HPDE6-E6E7 (cell line): ENCODE measurements at regions not wholly inside any gene's neighbourhood (a gene's known extent, or its start where the extent isn't known, plus 50 kb on each side); places are given as distances from the start of the nearest gene placed in this dataset.
A peak's percentile ranks its signal among the peaks of the same experiment; 100 is the strongest.

Experiments used
- DNase-seq: peaks from one replicate; pipeline ENCODE4 v3.0.0; 2011; ENCODE audit warnings: missing footprints; ENCODE audit errors: extremely low spot score

- no peak for DNase-seq
Measured at GRCh38 chr2:41394541-41394940, 653.3 kb upstream of the PKDCC start.

- DNase-seq, result no peak
Measured at GRCh38 chr2:41395692-41396091, 652.1 kb upstream of the PKDCC start.

DNA sequence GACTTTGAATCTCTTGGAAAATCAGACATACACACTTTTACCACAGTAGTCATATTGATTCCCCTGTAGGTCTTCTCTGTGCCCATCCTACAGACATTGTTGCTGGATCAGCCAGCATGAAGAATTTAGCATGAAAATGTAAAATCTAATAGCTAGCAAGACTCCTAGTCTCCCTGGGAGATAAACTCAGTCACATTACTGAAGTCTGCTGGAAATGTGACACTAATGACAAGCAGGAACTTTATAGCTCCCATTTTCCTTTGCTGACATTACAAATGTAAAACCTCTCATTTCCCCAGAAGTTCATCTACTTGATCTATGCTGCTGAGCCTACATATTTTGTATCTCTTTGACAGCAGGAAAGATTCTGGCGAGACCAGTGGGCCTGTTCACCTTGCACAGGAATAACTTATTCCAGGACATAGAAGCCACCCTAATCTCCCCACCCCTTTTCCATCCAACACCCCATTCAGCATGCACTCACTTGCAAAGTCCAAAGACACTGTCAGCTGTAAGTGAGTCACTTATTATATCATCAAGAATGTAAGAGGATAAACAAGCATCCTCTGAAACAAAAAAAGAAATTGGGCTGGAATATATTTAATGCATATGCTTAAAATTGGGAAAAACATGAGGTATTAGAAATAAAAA is 648.3 kb upstream of the PKDCC start:
- DNase-seq, result no peak

- no peak for DNase-seq
Measured at GRCh38 chr2:41400088-41400665, 647.6 kb upstream of the PKDCC start.

GRCh38 chr2:41405441-41405840 is 642.4 kb upstream of the PKDCC start:
- DNase-seq, result no peak

DNA sequence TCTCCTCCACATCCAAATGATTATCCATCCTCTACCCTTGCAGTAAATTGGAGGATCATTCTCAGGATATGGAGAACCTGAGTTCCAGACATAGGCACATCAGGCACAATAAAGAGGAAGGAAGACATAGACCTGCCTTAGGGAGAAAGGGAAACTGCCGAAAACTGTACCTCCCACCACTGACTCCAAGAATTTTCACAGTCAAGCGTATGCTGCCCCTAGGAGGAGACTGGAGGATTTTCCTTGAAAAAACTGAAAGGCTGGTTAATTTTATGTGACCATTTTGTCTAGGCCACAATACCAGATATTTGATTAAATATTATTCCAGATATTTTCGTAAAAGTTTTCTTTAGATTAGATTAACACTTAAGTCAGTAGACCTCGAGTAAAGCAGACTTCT is 638.5 kb upstream of the PKDCC start:
- no peak for DNase-seq

DNA sequence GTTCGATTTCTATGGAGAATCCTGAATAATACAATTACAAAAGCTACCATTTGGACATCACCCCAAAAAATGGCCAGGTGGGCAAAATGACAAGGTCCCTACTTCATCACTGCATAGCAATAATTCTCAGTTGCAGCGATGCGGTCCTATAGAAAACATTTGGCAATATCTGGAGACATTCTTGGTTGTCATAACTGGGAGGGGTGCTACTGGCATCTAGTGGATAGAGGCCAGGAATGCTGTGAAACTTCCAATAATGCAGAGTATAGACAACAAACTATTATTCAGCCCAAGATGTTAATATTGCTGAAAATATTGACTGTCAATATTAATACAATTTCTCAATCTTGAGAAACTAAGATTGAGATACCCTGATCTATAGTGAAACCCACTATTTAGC is 637.8 kb upstream of the PKDCC start:
- DNase-seq, result no peak

GRCh38 chr2:41413813-41414485 is 633.9 kb upstream of the PKDCC start:
- DNase-seq, result no peak

DNA sequence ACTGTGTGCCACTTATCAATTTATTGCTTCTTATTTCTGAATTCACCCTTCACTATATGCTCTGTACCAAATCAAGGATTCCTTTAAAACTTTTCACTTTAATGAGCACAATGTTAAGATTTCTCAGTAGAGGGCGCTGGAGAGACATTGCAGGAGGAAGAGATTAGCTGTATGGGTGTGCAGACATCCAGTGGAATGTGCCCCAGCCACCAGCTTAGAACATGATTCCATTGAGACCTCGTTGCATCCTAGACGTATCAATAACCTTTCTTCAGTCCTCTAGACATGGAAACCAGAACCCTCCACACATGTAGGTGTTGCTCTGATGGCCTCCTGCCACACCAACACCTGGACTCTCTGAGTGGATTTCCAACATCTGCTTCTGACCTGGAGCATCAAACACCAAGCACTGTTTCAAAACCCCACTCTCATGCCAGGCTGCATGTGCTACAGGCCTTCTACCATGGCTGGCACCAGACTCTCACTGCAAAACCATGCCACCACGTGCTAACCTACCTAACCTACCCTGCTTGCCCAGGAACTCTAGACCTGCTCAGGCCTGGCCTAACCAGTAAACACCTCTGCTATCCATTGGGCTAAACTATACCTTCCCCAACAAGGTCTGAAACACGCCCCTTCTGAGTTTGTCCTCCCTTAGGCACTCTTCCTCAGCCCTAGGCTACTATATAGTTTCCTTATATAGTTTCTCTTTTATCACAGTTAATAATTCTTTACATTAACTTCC is 633.2 kb upstream of the PKDCC start:
- DNase-seq, result peak; percentile 6

DNA sequence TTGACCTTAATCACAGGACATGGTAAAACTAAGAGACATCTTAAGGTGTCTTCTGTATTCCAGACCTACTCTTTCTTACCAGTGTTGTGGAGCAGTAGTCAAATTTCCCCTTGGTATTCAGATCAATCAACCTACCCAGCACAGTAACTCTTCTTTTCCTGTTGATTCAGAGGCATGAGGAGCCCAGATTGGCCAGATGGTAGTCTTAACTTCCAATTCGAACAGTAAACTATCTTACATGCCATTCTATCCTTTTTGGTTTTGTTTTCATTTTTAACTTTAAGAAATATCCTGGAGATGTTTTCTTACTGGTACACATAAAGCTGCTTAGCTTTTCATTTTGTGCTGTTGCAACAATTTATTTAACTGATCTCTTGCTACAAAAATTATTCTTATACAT is 630.3 kb upstream of the PKDCC start:
- DNase-seq, result no peak

- no peak for DNase-seq
Measured at GRCh38 chr2:41420219-41420618, 627.6 kb upstream of the PKDCC start.

- DNase-seq, result no peak
Measured at GRCh38 chr2:41420872-41421271, 626.9 kb upstream of the PKDCC start.

- DNase-seq, result no peak
Measured at GRCh38 chr2:41431756-41432155, 616.1 kb upstream of the PKDCC start.

- DNase-seq, result no peak
Measured at GRCh38 chr2:41432459-41432858, 615.4 kb upstream of the PKDCC start.

GRCh38 chr2:41434991-41435390 is 612.8 kb upstream of the PKDCC start:
- DNase-seq, result no peak

GRCh38 chr2:41441958-41442357 is 605.9 kb upstream of the PKDCC start:
- DNase-seq, result no peak

GRCh38 chr2:41445865-41446264 is 602.0 kb upstream of the PKDCC start:
- no peak for DNase-seq

DNA sequence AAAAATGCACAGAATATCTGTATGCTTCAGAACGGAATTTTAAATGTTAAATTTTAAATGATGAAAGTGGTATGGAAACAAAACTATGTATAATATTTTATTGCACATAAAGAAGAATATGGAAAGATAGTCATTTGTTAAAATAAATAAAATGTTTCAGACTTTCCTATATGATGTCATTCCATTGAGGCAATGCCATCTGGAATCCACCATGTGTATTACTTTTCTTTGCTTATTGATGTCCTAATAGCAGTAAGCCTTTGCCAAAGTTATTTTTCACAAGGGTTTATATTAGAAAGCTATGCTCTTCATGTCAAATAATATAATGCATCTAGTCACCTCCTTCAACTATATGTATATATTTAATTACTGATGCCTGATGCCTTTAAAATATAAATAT is 601.6 kb upstream of the PKDCC start:
- no peak for DNase-seq

DNA sequence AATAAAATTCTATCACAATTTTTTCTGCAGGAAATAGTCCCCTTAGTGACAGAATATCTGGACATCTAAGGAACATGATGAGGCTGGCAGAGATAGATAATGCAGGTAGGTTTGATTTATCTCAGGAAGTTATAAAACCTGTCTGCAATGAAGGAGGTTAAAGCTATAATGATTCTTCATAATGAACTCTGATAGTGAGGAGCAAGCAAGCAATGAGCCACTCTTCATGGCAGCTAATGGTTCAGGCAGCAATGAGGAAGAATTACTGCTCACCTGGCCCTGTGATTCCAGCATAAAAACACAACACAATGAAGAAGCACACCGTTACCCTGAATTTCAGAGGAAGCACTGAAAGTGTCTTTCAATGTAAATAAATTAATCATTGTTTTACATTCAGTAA is 599.6 kb upstream of the PKDCC start:
- DNase-seq, result no peak

DNA sequence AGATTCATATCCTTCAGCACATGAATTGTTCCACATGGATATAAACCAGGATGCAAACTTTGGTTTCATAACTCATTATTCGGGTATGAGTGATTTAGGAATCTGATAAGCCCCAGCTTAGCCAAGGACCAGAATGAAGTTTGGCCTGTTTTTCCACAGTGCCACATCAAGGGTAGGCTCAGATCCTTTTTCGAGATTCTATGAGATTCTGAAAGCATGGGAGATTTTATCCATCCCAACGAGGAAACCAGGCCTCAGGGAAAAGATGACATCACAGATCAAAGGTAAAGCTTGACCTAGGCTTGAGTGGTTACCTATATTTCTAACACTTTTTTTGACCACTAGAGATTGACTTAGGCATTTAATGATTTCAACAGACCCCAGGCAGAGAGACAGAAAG is 590.8 kb upstream of the PKDCC start:
- DNase-seq, result no peak

DNA sequence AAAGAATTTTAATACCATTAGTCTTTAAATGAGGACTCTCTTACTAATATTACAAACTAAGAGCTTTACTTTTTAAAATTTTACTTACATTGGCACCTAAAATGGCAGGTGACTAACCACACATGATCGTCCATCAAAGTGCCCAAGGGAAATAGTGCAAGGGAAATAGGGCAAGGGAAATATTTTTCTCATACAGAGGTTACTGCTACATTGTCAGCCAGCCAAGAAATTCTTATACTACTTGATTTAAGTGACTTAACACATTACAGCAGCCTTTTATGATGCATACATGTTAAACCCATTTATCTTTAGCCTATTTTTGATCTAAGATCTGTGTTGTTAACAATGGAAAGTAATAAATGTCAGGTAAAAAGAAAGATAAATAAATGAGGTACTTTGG is 587.2 kb upstream of the PKDCC start:
- no peak for DNase-seq

- DNase-seq, result no peak
Measured at GRCh38 chr2:41464395-41464794, 583.4 kb upstream of the PKDCC start.

DNA sequence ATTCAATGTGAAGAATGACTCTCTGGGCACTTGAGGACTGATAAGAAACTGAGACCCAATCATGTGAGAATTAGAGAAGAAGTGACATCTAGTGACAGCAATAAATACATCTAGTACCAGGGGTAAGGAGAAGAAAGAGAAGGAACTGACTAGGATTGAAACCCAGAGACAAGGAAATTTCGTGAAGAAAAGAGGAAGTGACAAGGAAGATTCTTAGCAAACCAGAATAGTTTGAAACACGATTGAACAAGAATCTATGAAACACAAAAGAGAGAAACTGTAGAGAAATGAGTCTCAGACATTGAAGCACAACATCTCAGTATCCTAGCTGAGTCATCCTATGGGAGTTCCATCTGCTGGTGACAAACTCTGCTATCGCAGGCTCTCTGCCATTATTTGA is 571.9 kb upstream of the PKDCC start:
- DNase-seq, result no peak
